ENCODE measurements at regions not wholly inside any gene's neighbourhood (a gene's known extent, or its start where the extent isn't known, plus 50 kb on each side); places are given as distances from the start of the nearest gene placed in this dataset.

DNA sequence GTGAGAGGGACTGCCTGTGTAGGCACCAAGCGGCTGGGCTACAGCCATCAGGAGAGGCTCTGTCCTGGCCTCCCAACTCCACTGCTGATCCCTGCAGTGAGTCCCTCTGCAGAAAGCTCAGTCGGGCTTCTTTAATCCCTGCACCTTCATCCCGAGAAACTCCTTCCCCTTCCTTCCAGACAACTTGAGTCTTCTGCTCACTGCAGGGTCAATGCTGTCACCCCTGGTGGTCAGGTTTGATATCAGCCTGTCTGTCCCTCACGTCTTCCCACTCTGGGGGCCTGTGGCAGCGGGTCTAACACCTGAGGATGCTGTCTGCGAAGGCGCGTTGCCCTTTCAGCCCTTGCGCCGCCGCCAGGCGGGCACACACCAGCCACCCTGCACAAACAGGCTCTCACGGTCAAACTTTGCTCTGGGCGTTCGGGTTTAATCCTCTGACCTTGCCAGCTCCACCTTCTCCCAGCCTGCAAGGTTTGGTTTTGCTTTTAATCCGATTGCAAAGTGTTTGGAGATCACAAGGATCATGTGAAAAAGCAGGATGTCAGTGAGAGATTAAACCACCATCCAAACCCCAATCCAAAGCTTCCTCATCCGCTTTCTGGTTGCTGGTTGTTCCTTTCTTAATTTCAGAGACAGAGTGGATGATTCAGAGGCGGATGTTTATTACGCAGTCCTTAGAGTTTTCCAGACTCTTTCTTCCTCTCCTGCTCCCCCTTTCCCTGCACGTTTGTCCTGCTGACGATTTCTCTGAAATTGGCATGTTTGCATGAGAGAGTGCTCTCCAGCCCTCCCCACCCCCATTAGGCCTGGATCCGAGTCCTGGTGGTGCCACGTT, 74.8 kb upstream of the SLC34A2 start:
- no peak for DNase-seq (ENCODE audit: low read depth)
- TF ChIP-seq, protein P1, sequence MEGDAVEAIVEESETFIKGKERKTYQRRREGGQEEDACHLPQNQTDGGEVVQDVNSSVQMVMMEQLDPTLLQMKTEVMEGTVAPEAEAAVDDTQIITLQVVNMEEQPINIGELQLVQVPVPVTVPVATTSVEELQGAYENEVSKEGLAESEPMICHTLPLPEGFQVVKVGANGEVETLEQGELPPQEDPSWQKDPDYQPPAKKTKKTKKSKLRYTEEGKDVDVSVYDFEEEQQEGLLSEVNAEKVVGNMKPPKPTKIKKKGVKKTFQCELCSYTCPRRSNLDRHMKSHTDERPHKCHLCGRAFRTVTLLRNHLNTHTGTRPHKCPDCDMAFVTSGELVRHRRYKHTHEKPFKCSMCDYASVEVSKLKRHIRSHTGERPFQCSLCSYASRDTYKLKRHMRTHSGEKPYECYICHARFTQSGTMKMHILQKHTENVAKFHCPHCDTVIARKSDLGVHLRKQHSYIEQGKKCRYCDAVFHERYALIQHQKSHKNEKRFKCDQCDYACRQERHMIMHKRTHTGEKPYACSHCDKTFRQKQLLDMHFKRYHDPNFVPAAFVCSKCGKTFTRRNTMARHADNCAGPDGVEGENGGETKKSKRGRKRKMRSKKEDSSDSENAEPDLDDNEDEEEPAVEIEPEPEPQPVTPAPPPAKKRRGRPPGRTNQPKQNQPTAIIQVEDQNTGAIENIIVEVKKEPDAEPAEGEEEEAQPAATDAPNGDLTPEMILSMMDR (IDR thresholded peaks at IDR 0.05; ENCODE audit: control insufficient read depth, extremely low read depth, insufficient read depth): no peak

DNA sequence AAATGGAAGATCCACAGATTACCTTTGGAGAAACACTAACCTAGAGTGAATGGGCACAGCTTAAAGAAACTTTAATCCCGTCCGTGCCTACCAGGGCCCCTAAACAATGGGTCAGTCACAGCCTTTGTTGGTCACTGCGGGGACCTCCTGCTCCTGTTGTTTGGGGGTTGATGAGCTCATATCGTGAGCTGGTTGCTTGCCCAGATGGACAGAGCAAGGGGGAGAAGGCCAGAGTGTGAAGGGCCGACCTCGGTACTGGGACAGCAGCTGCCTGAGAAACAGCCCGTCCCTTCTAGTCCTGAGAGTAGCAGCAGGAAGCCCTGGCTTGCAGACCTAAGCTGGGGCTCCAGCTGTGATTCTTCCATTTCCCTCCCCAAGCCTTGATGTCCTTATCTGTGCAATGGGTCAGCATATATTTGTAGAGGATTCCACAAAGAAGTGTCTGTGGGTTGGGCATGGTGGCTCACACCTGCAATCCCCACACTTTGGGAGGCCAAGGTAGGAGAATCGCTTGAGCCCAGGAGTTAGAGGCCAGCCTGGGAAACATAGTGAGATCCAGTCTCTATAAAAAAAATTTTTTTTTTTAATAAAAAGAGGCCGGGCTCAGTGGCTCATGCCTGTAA, 69.6 kb upstream of the SLC34A2 start:
- DNase-seq (ENCODE audit: low read depth): no peak
- TF ChIP-seq, protein P1 (IDR thresholded peaks at IDR 0.05; ENCODE audit: control insufficient read depth, extremely low read depth, insufficient read depth): no peak

More for the DNA sequence above, 74.8 kb upstream of the SLC34A2 start:
- H3K4me3 ChIP-seq (ENCODE audit: low read depth, low read length): no peak overlapping the region

DNA sequence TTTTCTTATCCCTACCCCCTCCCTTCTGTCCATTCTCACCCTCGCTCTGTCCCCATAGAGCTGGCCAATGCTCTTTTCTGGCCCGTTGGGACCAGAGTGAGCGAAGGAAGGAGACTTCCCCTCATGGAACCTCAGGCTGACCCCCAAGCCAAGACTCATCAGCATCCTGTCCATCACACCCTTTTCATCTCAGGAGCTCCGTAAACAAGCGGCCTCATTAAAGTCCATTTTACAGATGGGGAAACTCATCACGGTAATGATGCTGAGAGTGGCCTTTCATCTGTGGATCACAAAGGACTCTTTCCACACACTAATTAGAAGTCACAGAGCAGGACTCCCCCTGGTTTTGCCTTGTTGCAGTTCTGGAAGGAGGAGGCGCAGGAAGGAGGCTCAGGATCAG, 67.4 kb upstream of the SLC34A2 start:
- DNase-seq (ENCODE audit: low read depth): no peak
- no peak overlapping the region for H3K4me3 ChIP-seq (ENCODE audit: low read depth, low read length)
- TF ChIP-seq, protein P1 (IDR thresholded peaks at IDR 0.05; ENCODE audit: control insufficient read depth, extremely low read depth, insufficient read depth): no peak

More for the DNA sequence above, 69.6 kb upstream of the SLC34A2 start:
- no peak overlapping the region for H3K4me3 ChIP-seq (ENCODE audit: low read depth, low read length)

DNA sequence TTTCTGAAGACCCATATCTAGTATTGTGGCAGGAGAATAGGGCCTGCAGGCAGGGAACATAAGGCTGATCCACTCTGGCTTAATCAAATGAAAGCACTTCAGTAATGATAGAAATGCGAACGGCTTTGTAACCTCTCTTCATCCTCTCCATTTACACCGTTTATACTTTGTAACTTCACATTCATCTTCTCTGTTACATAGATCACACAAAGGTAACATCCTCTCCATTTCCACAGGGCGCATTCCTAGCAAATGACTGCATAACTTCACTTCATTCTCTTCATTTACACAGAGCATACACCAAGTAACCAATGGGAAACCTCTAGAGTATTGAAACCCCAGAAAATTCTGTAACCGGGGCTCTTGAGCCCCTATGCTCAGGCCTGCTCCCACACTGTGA, 65.5 kb upstream of the SLC34A2 start:
- DNase-seq (ENCODE audit: low read depth): no peak
- H3K4me3 ChIP-seq (ENCODE audit: low read depth, low read length): no peak overlapping the region
- TF ChIP-seq, protein P1 (IDR thresholded peaks at IDR 0.05; ENCODE audit: control insufficient read depth, extremely low read depth, insufficient read depth): no peak

DNA sequence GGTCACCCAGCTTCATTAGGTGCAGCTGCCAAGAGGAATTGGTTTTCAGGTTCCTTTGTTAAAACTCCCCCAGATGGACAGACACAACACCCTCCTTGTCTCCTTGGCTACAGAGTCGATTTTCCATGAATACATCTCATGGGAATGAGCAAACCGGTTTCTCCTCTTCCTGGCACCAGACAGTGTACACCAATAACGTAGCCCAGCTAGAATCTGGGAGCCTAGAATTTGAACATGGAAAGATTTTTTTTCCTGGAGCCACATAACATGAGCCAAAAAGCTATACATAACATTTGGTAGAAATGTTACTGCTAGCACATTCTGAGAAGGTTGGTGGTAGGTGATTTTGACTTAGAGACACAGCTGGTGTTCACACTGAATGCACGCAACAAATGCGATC, 62.9 kb upstream of the SLC34A2 start:
- peak; percentile 7 for DNase-seq (ENCODE audit: low read depth)
- no peak overlapping the region for H3K4me3 ChIP-seq (ENCODE audit: low read depth, low read length)

More for the DNA sequence above, 62.9 kb upstream of the SLC34A2 start:
- TF ChIP-seq, protein P1 (IDR thresholded peaks at IDR 0.05; ENCODE audit: control insufficient read depth, extremely low read depth, insufficient read depth): no peak

All from LNCaP clone FGC (cell line).